ENCODE measurements at regions not wholly inside any gene's neighbourhood (a gene's known extent, or its start where the extent isn't known, plus 50 kb on each side); places are given as distances from the start of the nearest gene placed in this dataset.

GRCh38 chr6:126539022-126539421, 199.1 kb downstream of the CENPW start:
- no peak for DNase-seq
- no peaks in the 10 kb centered on the region for H3K9me3 ChIP-seq (replicated peaks; ENCODE audit: control insufficient read depth, low read depth, low read length)
- H3K27me3 ChIP-seq (ENCODE audit: control insufficient read depth, insufficient read depth, low read length): no peaks in the 10 kb centered on the region
- no peak overlapping the region for H3K27ac ChIP-seq (ENCODE audit: low read length)
- no peaks in the 10 kb centered on the region for H3K4me1 ChIP-seq (ENCODE audit: control insufficient read depth, insufficient read depth, low read length)
- no peak overlapping the region for H3K4me3 ChIP-seq (ENCODE audit: low read length)
- H3K36me3 ChIP-seq (ENCODE audit: control insufficient read depth, insufficient read depth, low read length): no peaks in the 10 kb centered on the region

- no peaks in the 10 kb centered on the region for H3K4me1 ChIP-seq (ENCODE audit: control insufficient read depth, insufficient read depth, low read length)
- no peaks in the 10 kb centered on the region for H3K9me3 ChIP-seq (replicated peaks; ENCODE audit: control insufficient read depth, low read depth, low read length)
- H3K36me3 ChIP-seq (ENCODE audit: control insufficient read depth, insufficient read depth, low read length): no peaks in the 10 kb centered on the region
- no peaks in the 10 kb centered on the region for H3K27me3 ChIP-seq (ENCODE audit: control insufficient read depth, insufficient read depth, low read length)
- no peak for DNase-seq
- H3K4me3 ChIP-seq (ENCODE audit: low read length): no peak overlapping the region
- H3K27ac ChIP-seq (ENCODE audit: low read length): no peak overlapping the region
These were observed 200.2 kb downstream of the CENPW start for GRCh38 chr6:126540161-126540560.

GRCh38 chr6:126541806-126542491, 202.0 kb downstream of the CENPW start:
- 33% methylated on average over 2 of the region's 5 CpGs for WGBS (ENCODE audit: insufficient coverage)
- H3K4me1 ChIP-seq (ENCODE audit: control insufficient read depth, insufficient read depth, low read length): no peaks in the 10 kb centered on the region
- no peak for DNase-seq

GRCh38 chr6:126546541-126547120, 206.7 kb downstream of the CENPW start:
- Histone ChIP-seq H3K27ac (ENCODE audit: low read length) (peak overlapping the region; percentile 85), H3K9me3 (replicated peaks; ENCODE audit: control insufficient read depth, low read depth, low read length) (no peaks in the 10 kb centered on the region), H3K4me1 (ENCODE audit: control insufficient read depth, insufficient read depth, low read length) (no peaks in the 10 kb centered on the region), H3K36me3 (ENCODE audit: control insufficient read depth, insufficient read depth, low read length) (no peaks in the 10 kb centered on the region), H3K27me3 (ENCODE audit: control insufficient read depth, insufficient read depth, low read length) (no peaks in the 10 kb centered on the region), H3K4me3 (ENCODE audit: low read length) (no peak overlapping the region)
- peak; percentile 94 for DNase-seq
- WGBS (ENCODE audit: insufficient coverage): no CpG with 5 or more reads among the region's 1 CpG

More at GRCh38 chr6:126541806-126542491, 202.0 kb downstream of the CENPW start:
- Histone ChIP-seq H3K4me3 (ENCODE audit: low read length) (no peak overlapping the region), H3K27ac (ENCODE audit: low read length) (no peak overlapping the region), H3K9me3 (replicated peaks; ENCODE audit: control insufficient read depth, low read depth, low read length) (no peaks in the 10 kb centered on the region), H3K27me3 (ENCODE audit: control insufficient read depth, insufficient read depth, low read length) (no peaks in the 10 kb centered on the region), H3K36me3 (ENCODE audit: control insufficient read depth, insufficient read depth, low read length) (no peaks in the 10 kb centered on the region)

GRCh38 chr6:126548300-126548699, 208.4 kb downstream of the CENPW start:
- H3K4me3 ChIP-seq (ENCODE audit: low read length): no peak overlapping the region
- H3K27me3 ChIP-seq (ENCODE audit: control insufficient read depth, insufficient read depth, low read length): no peaks in the 10 kb centered on the region
- 41% methylated on average over 2 of the region's 2 CpGs for WGBS (ENCODE audit: insufficient coverage)
- H3K4me1 ChIP-seq (ENCODE audit: control insufficient read depth, insufficient read depth, low read length): no peaks in the 10 kb centered on the region
- H3K36me3 ChIP-seq (ENCODE audit: control insufficient read depth, insufficient read depth, low read length): no peaks in the 10 kb centered on the region
- DNase-seq: no peak
- no peak overlapping the region for H3K27ac ChIP-seq (ENCODE audit: low read length)
- no peaks in the 10 kb centered on the region for H3K9me3 ChIP-seq (replicated peaks; ENCODE audit: control insufficient read depth, low read depth, low read length)

GRCh38 chr6:126550323-126550722, 210.4 kb downstream of the CENPW start:
- Histone ChIP-seq H3K9me3 (replicated peaks; ENCODE audit: control insufficient read depth, low read depth, low read length) (no peaks in the 10 kb centered on the region), H3K4me1 (ENCODE audit: control insufficient read depth, insufficient read depth, low read length) (no peaks in the 10 kb centered on the region), H3K27me3 (ENCODE audit: control insufficient read depth, insufficient read depth, low read length) (no peaks in the 10 kb centered on the region), H3K36me3 (ENCODE audit: control insufficient read depth, insufficient read depth, low read length) (no peaks in the 10 kb centered on the region), H3K27ac (ENCODE audit: low read length) (no peak overlapping the region), H3K4me3 (ENCODE audit: low read length) (no peak overlapping the region)
- 89% methylated on average over 3 of the region's 5 CpGs for WGBS (ENCODE audit: insufficient coverage)
- no peak for DNase-seq

- Histone ChIP-seq H3K4me1 (ENCODE audit: control insufficient read depth, insufficient read depth, low read length) (no peaks in the 10 kb centered on the region), H3K9me3 (replicated peaks; ENCODE audit: control insufficient read depth, low read depth, low read length) (no peaks in the 10 kb centered on the region), H3K4me3 (ENCODE audit: low read length) (no peak overlapping the region), H3K27ac (ENCODE audit: low read length) (no peak overlapping the region), H3K36me3 (ENCODE audit: control insufficient read depth, insufficient read depth, low read length) (no peaks in the 10 kb centered on the region), H3K27me3 (ENCODE audit: control insufficient read depth, insufficient read depth, low read length) (no peaks in the 10 kb centered on the region)
- DNase-seq: no peak
- WGBS (ENCODE audit: insufficient coverage): no CpG with 5 or more reads among the region's 1 CpG
These were observed 211.9 kb downstream of the CENPW start for GRCh38 chr6:126551832-126552231.

GRCh38 chr6:126553854-126554253, 213.9 kb downstream of the CENPW start:
- Histone ChIP-seq H3K9me3 (replicated peaks; ENCODE audit: control insufficient read depth, low read depth, low read length) (peaks cover under 1% of the 10 kb centered on the region), H3K27me3 (ENCODE audit: control insufficient read depth, insufficient read depth, low read length) (no peaks in the 10 kb centered on the region), H3K4me3 (ENCODE audit: low read length) (no peak overlapping the region), H3K27ac (ENCODE audit: low read length) (no peak overlapping the region), H3K36me3 (ENCODE audit: control insufficient read depth, insufficient read depth, low read length) (no peaks in the 10 kb centered on the region), H3K4me1 (ENCODE audit: control insufficient read depth, insufficient read depth, low read length) (no peaks in the 10 kb centered on the region)
- DNase-seq: no peak
- WGBS (ENCODE audit: insufficient coverage): no CpG with 5 or more reads among the region's 1 CpG

- H3K36me3 ChIP-seq (ENCODE audit: control insufficient read depth, insufficient read depth, low read length): no peaks in the 10 kb centered on the region
- no peak overlapping the region for H3K4me3 ChIP-seq (ENCODE audit: low read length)
- no peaks in the 10 kb centered on the region for H3K4me1 ChIP-seq (ENCODE audit: control insufficient read depth, insufficient read depth, low read length)
- H3K27ac ChIP-seq (ENCODE audit: low read length): no peak overlapping the region
- WGBS (ENCODE audit: insufficient coverage): no CpG with 5 or more reads among the region's 1 CpG
- H3K9me3 ChIP-seq (replicated peaks; ENCODE audit: control insufficient read depth, low read depth, low read length): no peaks in the 10 kb centered on the region
- H3K27me3 ChIP-seq (ENCODE audit: control insufficient read depth, insufficient read depth, low read length): no peaks in the 10 kb centered on the region
- no peak for DNase-seq
These were observed 230.6 kb downstream of the CENPW start for GRCh38 chr6:126570507-126570906.

- Histone ChIP-seq H3K4me1 (ENCODE audit: control insufficient read depth, insufficient read depth, low read length) (no peaks in the 10 kb centered on the region), H3K4me3 (ENCODE audit: low read length) (no peak overlapping the region), H3K36me3 (ENCODE audit: control insufficient read depth, insufficient read depth, low read length) (no peaks in the 10 kb centered on the region), H3K9me3 (replicated peaks; ENCODE audit: control insufficient read depth, low read depth, low read length) (no peaks in the 10 kb centered on the region), H3K27me3 (ENCODE audit: control insufficient read depth, insufficient read depth, low read length) (no peaks in the 10 kb centered on the region), H3K27ac (ENCODE audit: low read length) (no peak overlapping the region)
- no CpG with 5 or more reads among the region's 1 CpG for WGBS (ENCODE audit: insufficient coverage)
- no peak for DNase-seq
These were observed 234.4 kb downstream of the CENPW start for GRCh38 chr6:126574301-126574700.

- no peak for DNase-seq
- no peaks in the 10 kb centered on the region for H3K4me1 ChIP-seq (ENCODE audit: control insufficient read depth, insufficient read depth, low read length)
- no peak overlapping the region for H3K27ac ChIP-seq (ENCODE audit: low read length)
- H3K36me3 ChIP-seq (ENCODE audit: control insufficient read depth, insufficient read depth, low read length): no peaks in the 10 kb centered on the region
- no peaks in the 10 kb centered on the region for H3K9me3 ChIP-seq (replicated peaks; ENCODE audit: control insufficient read depth, low read depth, low read length)
- H3K4me3 ChIP-seq (ENCODE audit: low read length): no peak overlapping the region
- H3K27me3 ChIP-seq (ENCODE audit: control insufficient read depth, insufficient read depth, low read length): no peaks in the 10 kb centered on the region
These were observed 241.4 kb downstream of the CENPW start for GRCh38 chr6:126581316-126581715.

Measured in muscle of leg (tissue), 3 donors.